HepG2 (cell line): ENCODE measurements at regions not wholly inside any gene's neighbourhood (a gene's known extent, or its start where the extent isn't known, plus 50 kb on each side); places are given as distances from the start of the nearest gene placed in this dataset.
"Not testable (repeated sequence)": the region's sequence is repeated elsewhere in the genome, so short reads cannot be mapped to it uniquely, and the experiment has no call there.

ENCODE experiments used
- ATAC-seq: fragments of 200-7000 bp; cut with Tn5 transposase; 3 replicates; pipeline ENCODE4 v1.9.1; 2020; ENCODE audit warnings: mild to moderate bottlenecking, moderate library complexity
- BruUV-seq: library from RNA; stranded (reverse); fragments of 400-500 nt; replicated peaks from 2 replicates; lab custom pipeline; 2021; lab: Mats Ljungman, UMichigan
- CTCF ChIA-PET: fragments of 300-600 bp; formaldehyde crosslinking; extraction: SDS; loops from one replicate; lab custom pipeline; 2021; ENCODE audit warnings: low total read pairs, inconsistent platforms, low intra/inter-chr PET ratio; lab: Yijun Ruan, JAX
- POLR2A ChIA-PET: fragments of 350-600 bp; sonication (Branson Sonifier 250); formaldehyde crosslinking; loops from one replicate; lab custom pipeline; 2020; ENCODE audit warnings: antibody characterized with exemption, inconsistent platforms; lab: Yijun Ruan, JAX
- DNase-seq: peaks from one replicate; pipeline ENCODE4 v3.0.0-alpha.2; 2015; ENCODE audit warnings: low spot score
- FAIRE-seq: peaks from 3 replicates; lab custom pipeline; 2011; peaks lifted over from hg19 to GRCh38; lab: Jason Lieb, UNC
- H2AFZ ChIP-seq: one replicate; pipeline ENCODE4 v1.6.1; 2011; ENCODE audit warnings: low read length, inconsistent platforms
- H3K27ac ChIP-seq: fragments of 300-600 bp; 3 replicates; pipeline ENCODE4 v1.8.0; 2011; ENCODE audit warnings: mixed run types, mild to moderate bottlenecking, mixed read lengths, low read length, inconsistent platforms; ENCODE audit not compliant: insufficient read depth; ENCODE audit errors: extremely low read length
- H3K27me3 ChIP-seq, 2 experiments: fragments of 200-600 bp in 1 of 2; 2 replicates in 1 of 2; 3 replicates in 1 of 2; pipeline versions ENCODE4 v1.6.0 to v1.8.0; 2011; ENCODE audit warnings: low read length in 2 of 2, mild to moderate bottlenecking in 2 of 2, moderate library complexity in 2 of 2, inconsistent platforms in 1 of 2; ENCODE audit not compliant: insufficient read depth in 2 of 2, control insufficient read depth in 1 of 2
- H3K36me3 ChIP-seq, 2 experiments: fragments of 200-600 bp in 1 of 2; replicated peaks in 1 of 2; 2 replicates in 1 of 2; 3 replicates in 1 of 2; pipeline versions ENCODE4 v1.5.1 to v1.8.0; 2011; ENCODE audit warnings: low read length in 2 of 2, inconsistent platforms in 1 of 2; ENCODE audit not compliant: insufficient read depth in 2 of 2, control insufficient read depth in 1 of 2
- H3K4me1 ChIP-seq: 2 replicates; pipeline ENCODE4 v1.5.1; 2012; ENCODE audit warnings: low read length, inconsistent platforms; ENCODE audit not compliant: insufficient read depth
- H3K4me2 ChIP-seq: 2 replicates; pipeline ENCODE4 v1.6.0; 2011; ENCODE audit warnings: low read depth, low read length, inconsistent platforms
- H3K4me3 ChIP-seq, 3 experiments: fragments of 200-600 bp in 1 of 3; sonication (generic), shearing (Covaris generic) in 1 of 3; replicated peaks in 1 of 3; 2 replicates each; pipeline ENCODE4 v1.5.1; 2011 to 2016; ENCODE audit warnings: low read length in 3 of 3, inconsistent platforms in 2 of 3, low read depth in 2 of 3, mild to moderate bottlenecking in 2 of 3, control low read depth in 1 of 3, mixed read lengths in 1 of 3; ENCODE audit not compliant: insufficient read depth in 1 of 3
- H3K79me2 ChIP-seq: one replicate; pipeline ENCODE4 v1.6.1; 2011; ENCODE audit warnings: low read length, inconsistent platforms; ENCODE audit not compliant: insufficient read depth
- H3K9ac ChIP-seq: 2 replicates; pipeline ENCODE4 v1.6.0; 2011; ENCODE audit warnings: mild to moderate bottlenecking, low read depth, low read length, inconsistent platforms; ENCODE audit not compliant: insufficient read depth
- H3K9me3 ChIP-seq: 2 replicates; pipeline ENCODE4 v1.5.1; 2012; ENCODE audit warnings: mild to moderate bottlenecking, low read length
- H4K20me1 ChIP-seq: 2 replicates; pipeline ENCODE4 v1.6.0; 2011; ENCODE audit warnings: inconsistent platforms, mild to moderate bottlenecking, low read length, moderate library complexity; ENCODE audit not compliant: insufficient read depth
- AGO1 ChIP-seq: fragments of 200-400 bp; formaldehyde crosslinking; IDR thresholded peaks from 2 replicates; pipeline ENCODE4 v1.6.1; 2017; ENCODE audit warnings: mild to moderate bottlenecking, low read depth, low read length, moderate library complexity; ENCODE audit not compliant: poor library complexity, severe bottlenecking
- ELF4 ChIP-seq: sonication (generic); formaldehyde crosslinking; IDR thresholded peaks from 2 replicates; pipeline ENCODE4 v1.5.0; 2020; ENCODE audit warnings: missing genetic modification reagents, mild to moderate bottlenecking, moderate library complexity, borderline replicate concordance
- SALL2 ChIP-seq: sonication (generic); formaldehyde crosslinking; IDR thresholded peaks from 2 replicates; pipeline ENCODE4 v1.8.1; 2023; ENCODE audit warnings: mild to moderate bottlenecking, missing genetic modification reagents, inconsistent platforms
- ZNF609 ChIP-seq: sonication (generic); formaldehyde crosslinking; IDR thresholded peaks from 2 replicates; pipeline ENCODE4 v1.4.0; 2020; ENCODE audit warnings: mild to moderate bottlenecking, missing genetic modification reagents, borderline replicate concordance
- WGBS: methylation state at CpG from one replicate; pipeline ENCODE4 v1.1.6; 2017; ENCODE audit warnings: low lambda C conversion rate; 5-methylcytosine and 5-hydroxymethylcytosine counted together
- in situ Hi-C: cut with HindIII; loops from 2 replicates; pipeline ENCODE4 v1.10.0; 2017; ENCODE audit warnings: low pct_unique_long_range_greater_than_20kb; ENCODE audit not compliant: extremely low pct_ligation_motif_present
- intact Hi-C: fragments of 100-400 bp; cut with micrococcal nuclease; formaldehyde crosslinking; loops from one replicate; pipeline ENCODE4 v1.10.0; 2022; ENCODE audit not compliant: unreplicated experiment

GRCh38 chr9:11704198-11704597, 989.0 kb upstream of the TYRP1 start:
- H2AFZ ChIP-seq, intact Hi-C loops, FAIRE-seq, H3K79me2 ChIP-seq, H4K20me1 ChIP-seq, H3K36me3 ChIP-seq, ATAC-seq, H3K27ac ChIP-seq, in situ Hi-C loops, CTCF ChIA-PET, H3K4me2 ChIP-seq, POLR2A ChIA-PET, H3K4me3 ChIP-seq, DNase-seq, H3K27me3 ChIP-seq, H3K4me1 ChIP-seq, BruUV-seq, H3K9ac ChIP-seq: not testable (repeated sequence)
- H3K9me3 ChIP-seq: peaks cover 79% of the 10 kb centered on the region
- WGBS: 22% methylated on average over 1 of the region's 1 CpG

- Histone ChIP-seq H3K27me3 (no peaks in the 10 kb centered on the region), H3K36me3 (no peaks in the 10 kb centered on the region), H4K20me1 (no peaks in the 10 kb centered on the region), H3K4me1 (no peaks in the 10 kb centered on the region), H2AFZ (no peak overlapping the region), H3K4me3 (no peak overlapping the region), H3K4me2 (no peak overlapping the region), H3K9me3 (peaks cover 74% of the 10 kb centered on the region), H3K9ac (no peak overlapping the region), H3K27ac (no peak overlapping the region), H3K79me2 (no peaks in the 10 kb centered on the region)
- CTCF ChIA-PET: no interaction called here
- no TSS peak for BruUV-seq
- intact Hi-C loops (no loop called here), in situ Hi-C loops (no loop called here)
- ATAC-seq (no peak), DNase-seq (no peak), FAIRE-seq (no peak)
- 13% methylated on average over 2 of the region's 2 CpGs for WGBS
- POLR2A ChIA-PET: no interaction called here
- TF ChIP-seq ZNF609 (CRISPR knock-in tag) (no peak), AGO1 (no peak), SALL2 (CRISPR knock-in tag) (no peak), ELF4 (CRISPR knock-in tag) (no peak)
These were observed 984.3 kb upstream of the TYRP1 start for GRCh38 chr9:11708899-11709298.
